Hindlimb muscle (tissue), 1 donor: ENCODE measurements at regions not wholly inside any gene's neighbourhood (a gene's known extent, or its start where the extent isn't known, plus 50 kb on each side); places are given as distances from the start of the nearest gene placed in this dataset.
"Not testable (repeated sequence)": the region's sequence is repeated elsewhere in the genome, so short reads cannot be mapped to it uniquely, and the experiment has no call there.

ENCODE experiments used
- DNase-seq: peaks from one replicate; pipeline ENCODE4 v3.0.0-alpha.2; 2013

GRCh38 chr11:130679247-130679646 lies 230.8 kb downstream of the ADAMTS15 start:
- no peak for DNase-seq

DNA sequence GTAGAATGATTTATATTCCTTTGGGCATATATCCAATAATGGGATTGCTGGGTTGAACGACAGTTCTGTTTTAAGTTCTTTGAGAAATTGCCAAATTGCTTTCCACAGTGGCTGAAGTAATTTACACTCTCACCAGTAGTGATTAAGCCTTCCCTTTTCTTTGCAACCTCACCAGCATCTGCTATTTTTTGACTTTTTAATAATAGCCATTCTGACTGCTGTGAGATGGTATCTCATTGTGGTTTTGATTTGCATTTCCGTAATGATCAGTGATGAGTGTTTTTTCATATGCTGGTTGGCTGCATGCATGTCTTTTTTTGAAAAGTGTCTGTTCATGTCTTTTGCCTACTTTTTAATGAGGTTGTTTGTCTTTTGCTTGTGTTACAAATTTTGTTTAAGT lies 233.8 kb downstream of the SNX19 start:
- not testable (repeated sequence) for DNase-seq

DNA sequence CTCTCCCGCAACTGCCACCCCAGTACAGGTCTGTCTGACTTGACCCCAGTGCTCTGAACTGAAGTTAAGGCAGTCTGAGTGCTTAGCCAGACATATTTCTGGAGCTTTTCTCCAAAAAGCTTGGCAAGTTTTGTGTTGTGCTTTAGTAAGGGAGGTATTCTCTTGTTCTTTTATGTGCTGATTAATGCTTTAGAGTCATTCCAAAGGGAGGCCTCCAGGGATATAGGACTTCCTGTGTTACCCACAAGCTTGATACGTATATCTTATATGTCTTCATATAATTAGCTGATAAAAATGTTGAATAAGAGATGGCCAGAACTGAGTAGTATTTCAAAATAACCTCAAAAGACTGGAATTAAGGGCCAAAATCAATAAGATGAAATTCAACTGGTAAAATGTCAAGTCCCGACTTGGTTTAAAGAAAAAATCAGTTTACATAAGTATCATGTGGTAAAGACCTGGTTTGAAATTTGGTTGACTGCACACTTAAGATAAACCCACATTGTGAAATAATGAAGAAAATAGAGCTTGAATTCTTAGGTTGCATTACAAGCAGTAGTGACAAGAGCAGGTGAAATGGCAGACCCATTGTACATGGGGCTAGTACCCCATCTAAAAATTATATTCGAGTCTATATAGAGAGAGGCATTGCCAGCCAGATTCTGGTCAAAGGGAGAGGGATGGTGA lies 226.9 kb downstream of the SNX19 start:
- DNase-seq = no peak

DNA sequence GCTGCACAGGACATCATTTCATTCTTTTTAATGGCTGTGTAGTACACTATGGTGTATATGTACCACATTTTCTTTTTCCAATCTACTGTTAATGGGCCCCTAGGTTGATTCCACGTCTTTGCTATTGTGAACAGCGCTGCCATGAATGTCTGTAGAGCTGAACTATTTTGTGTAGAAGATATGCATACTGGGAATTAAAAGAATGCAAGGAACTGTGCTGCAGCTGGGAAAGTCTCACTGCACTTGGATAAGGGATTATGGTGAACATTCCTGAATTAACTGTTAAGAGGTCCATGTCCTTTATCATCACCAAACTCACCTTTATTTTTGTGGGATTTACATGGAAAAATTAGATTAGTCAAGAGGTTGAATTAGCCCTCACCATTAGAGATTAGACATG lies 224.7 kb downstream of the SNX19 start:
- DNase-seq = no peak

- DNase-seq = no peak
These were observed 224.1 kb downstream of the SNX19 start for GRCh38 chr11:130692220-130692619.

DNA sequence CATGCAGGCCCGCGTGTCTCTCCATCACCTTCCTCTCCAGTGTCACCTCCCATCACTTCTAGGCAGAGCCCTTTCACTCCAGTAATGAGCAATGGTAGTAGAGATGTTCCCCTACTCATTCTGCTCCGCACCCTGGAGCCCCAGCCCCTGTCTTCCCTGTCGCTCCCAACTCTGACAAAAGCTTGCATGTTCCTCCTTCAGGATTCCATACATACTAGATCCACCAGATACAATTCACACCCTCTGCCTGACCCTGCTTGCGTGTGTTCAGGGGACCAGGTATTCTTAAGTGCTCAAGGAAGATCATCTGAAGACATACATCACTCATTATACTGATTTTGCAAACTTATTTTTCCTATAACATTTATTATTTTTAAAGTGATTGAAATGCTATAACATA lies 222.7 kb downstream of the SNX19 start:
- no peak for DNase-seq

DNA sequence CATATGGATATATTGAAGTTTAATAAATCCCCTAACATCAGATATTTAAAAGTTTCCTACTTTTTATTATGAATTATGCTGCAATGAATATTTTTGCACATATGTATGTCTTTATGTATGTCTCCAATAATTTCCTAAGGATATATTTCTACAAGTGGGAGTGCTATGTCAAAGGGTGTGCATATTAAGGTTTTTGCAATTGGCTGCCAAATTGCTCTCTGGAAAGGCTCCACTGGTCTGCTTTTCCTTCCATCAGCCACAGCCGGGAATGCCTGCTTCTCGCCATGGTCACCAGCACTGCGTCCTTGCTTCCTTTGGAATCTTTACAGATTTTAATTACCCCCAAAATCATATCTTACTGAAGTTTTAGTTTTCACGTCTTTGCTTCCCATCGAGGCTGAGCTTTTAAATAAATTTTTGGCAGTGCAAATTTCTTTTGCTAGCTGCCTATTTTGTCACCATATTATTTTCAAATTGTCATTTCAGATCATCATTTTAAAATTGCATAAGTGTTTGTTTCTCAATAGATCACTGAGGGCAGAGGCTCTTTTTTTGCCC lies 221.7 kb downstream of the SNX19 start:
- no peak for DNase-seq

- DNase-seq = no peak
These were observed 218.1 kb downstream of the SNX19 start for GRCh38 chr11:130698174-130698573.

DNA sequence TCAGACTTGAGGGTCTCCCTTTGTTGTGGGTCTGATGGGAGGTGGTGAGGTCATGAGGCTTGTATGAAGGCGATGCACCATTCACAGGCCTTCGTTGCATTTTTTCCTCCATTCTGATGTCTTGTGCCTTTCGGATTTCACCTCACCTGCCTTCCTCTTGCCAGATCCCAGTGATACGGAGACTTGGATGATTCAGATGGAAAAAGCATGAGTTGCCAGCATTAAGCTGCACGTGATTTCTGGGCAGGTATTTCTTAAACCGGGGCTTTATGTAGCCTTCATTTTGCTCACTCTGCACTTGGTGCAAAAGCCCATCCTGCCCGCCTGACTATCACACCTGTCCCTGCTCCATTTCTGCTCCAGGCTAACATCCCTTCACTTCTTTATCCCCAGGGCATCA lies 216.7 kb downstream of the SNX19 start:
- no peak for DNase-seq

- DNase-seq = no peak
These were observed 216.2 kb downstream of the SNX19 start for GRCh38 chr11:130700092-130700491.

DNA sequence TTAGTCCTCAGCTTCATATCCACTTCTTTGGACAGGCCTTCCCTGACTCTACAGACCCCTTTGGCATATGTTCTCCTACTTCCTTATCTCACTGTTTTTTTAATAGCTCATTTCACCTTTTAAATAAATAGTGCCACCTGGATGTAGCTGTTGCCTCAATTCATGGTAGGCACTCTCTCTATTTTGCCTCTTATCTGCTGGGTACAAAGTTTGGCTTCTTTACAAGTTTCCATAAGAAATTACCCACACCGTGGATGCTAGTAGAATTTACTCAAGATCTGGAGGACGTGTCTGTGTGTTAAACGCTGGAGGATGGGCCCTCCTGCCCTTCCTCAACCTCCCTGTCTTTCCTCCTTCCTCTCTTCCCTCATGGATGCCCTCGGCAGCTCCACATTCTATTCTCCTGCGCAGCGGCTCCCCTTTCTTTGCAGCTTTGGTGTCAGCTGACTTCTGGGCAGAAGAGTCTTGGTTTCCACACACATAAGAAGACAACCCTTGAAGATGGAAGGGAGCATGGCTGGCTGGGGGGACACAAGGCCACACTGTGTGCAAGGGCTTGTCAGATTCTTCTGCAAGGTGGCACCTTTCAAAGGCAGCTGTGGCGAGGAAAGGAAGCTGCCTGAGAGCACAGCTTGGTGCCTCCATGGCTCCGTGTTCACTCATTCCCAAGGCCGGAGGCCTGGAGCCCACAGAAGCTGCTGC lies 212.6 kb downstream of the SNX19 start:
- no peak for DNase-seq

- DNase-seq = no peak
These were observed 210.4 kb downstream of the SNX19 start for GRCh38 chr11:130705670-130706421.

- no peak for DNase-seq
These were observed 209.7 kb downstream of the SNX19 start for GRCh38 chr11:130706572-130706971.

GRCh38 chr11:130707217-130707616 lies 209.1 kb downstream of the SNX19 start:
- DNase-seq = no peak

- no peak for DNase-seq
These were observed 206.7 kb downstream of the SNX19 start for GRCh38 chr11:130709531-130709930.

GRCh38 chr11:130710021-130710420 lies 206.3 kb downstream of the SNX19 start:
- no peak for DNase-seq

DNA sequence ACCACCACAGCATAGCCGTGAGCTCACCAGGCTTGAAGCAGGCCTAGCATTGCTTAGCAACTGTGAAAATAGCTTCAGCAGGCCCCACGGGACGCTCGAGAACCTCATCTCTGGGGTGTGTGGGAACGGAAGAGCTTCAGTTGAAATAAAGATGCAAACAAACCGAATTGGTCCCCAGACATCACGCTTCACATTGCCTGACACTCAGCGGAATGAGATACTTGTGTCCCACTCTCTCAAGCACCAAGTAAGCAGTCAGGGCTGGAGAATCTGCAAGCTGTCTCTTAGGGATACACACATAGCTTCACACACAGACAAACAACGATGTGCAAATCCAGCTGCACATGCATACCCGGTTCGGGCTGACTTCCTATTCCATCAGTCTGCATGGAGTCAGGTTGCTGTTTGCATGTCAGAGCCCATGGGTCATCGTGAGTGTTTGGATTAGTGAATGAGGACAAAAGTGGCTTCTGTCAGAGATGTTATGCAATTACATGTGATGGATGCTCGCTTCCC lies 205.7 kb downstream of the SNX19 start:
- DNase-seq = no peak

DNA sequence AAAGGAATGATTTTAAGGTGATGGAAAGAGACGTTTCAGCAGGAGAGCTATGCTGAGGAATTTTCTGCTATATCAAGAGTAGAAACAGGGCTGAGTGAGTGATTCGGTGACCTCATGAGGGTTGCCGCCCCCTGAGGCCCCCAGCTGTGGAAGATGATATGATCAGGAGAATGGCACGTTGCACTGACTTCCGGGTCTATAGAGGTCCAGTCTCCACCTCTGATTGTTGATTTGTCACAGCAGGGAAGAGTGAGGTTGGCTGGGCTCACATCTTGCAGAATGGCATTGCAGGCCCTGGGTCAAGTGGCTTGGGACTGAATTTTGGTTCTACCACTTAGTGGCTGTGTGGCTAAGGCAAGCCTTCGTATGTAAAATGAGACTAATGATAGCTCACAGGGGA lies 205.1 kb downstream of the SNX19 start:
- no peak for DNase-seq

DNA sequence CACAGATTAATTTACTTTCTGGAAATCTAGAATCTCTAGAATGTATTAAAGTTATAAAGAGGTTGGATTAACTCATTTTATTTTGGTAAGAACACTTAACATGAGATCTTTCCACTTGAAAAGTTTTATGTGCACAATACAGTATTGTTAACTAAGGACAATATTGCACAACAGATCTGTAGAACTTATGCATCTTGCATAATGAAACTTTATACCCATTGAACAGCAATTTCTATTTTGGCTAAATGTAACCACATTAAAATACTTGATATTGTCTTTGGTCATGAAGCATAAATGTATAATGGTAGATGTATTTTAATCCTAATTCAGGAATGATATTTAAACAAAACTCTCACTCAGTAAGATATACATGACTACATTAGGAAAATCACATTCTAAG lies 203.8 kb downstream of the SNX19 start:
- no peak for DNase-seq

- no peak for DNase-seq
These were observed 201.0 kb downstream of the SNX19 start for GRCh38 chr11:130715085-130715876.

DNA sequence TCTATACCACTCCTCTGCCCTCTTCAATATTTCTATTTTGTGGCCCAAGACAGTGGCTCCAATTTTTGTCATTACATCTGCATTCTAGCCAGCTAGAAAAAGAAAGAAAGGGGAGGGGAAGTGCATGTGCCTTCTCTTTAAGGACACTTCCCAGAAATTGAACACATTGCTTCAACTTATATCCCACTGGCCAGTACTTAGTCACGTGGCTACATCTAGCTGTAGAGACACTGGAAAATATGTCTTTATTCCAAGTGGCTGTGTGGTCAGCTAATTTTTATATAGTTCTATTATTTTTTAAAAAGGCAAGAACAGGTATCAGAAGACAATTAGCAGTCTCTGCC lies 200.4 kb downstream of the SNX19 start:
- DNase-seq = no peak

DNA sequence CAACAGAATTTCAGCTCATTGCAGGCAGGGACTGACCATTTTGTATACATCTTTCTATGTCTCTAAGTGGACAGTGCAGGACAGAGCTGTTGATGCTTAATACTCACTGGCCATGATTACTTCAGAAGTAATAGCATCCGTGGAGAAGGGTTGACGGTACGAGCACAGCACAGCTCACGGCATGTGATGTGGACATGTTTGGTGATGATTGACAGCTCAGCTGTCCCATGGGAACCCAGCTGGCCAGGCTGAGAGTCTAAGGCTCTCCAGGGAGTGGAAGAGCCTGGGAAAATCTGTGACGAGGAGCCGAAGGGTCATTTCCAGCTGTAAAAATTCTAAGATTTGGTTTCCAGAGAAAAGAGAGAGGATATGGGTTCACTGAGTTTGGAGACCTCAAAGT lies 198.2 kb downstream of the SNX19 start:
- no peak for DNase-seq
